ENCODE measurements at regions not wholly inside any gene's neighbourhood (a gene's known extent, or its start where the extent isn't known, plus 50 kb on each side); places are given as distances from the start of the nearest gene placed in this dataset.

DNA sequence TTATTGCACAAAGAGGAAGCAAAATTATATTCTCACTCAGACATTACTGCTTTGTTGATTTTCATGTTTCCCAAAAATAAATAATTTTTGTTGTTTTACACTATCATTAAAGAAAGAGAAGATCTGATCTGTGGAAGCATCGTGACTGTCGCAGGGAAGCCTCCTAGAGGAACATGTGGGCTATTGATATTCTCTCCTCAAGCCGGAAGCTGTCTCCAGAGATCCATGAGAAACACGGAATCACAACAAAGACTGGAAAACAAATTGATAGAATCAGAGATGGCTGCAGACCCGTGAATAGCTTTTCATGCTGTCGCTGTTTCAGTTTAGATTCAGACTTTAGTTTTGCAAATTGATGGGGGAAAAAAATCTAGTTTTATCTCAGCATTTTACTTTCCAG lies 235.2 kb upstream of the TMPO start:
- no peak overlapping the region for H3K9ac ChIP-seq (ENCODE audit: control insufficient read depth, insufficient read depth, low read length)
- no peaks in the 10 kb centered on the region for H4K20me1 ChIP-seq (ENCODE audit: control insufficient read depth, insufficient read depth)
- CTCF ChIA-PET: interaction anchor here (0.9 to 1.4 kb wide), 4 partner anchors 17 to 57 kb away, joined by 3 to 4 read pairs (median 3); no protein-coding TSS in a partner anchor
- no peak overlapping the region for H3K27ac ChIP-seq (ENCODE audit: control insufficient read depth, insufficient read depth)
- DNase-seq (ENCODE audit: low read depth, low spot score) (no peak), ATAC-seq (no peak), FAIRE-seq (no peak)
- no peaks in the 10 kb centered on the region for H3K36me3 ChIP-seq (ENCODE audit: control insufficient read depth in 2 of 2, insufficient read depth in 2 of 2, low read length in 1 of 2)
- 54% methylated on average over 6 of the region's 6 CpGs for WGBS (ENCODE audit: insufficient coverage, insufficient replicate concordance, low lambda C conversion rate, missing lambda C conversion rate)
- intact Hi-C loops (cut with micrococcal nuclease; ENCODE audit: unreplicated experiment): no loop called here
- TF ChIP-seq, protein P1, sequence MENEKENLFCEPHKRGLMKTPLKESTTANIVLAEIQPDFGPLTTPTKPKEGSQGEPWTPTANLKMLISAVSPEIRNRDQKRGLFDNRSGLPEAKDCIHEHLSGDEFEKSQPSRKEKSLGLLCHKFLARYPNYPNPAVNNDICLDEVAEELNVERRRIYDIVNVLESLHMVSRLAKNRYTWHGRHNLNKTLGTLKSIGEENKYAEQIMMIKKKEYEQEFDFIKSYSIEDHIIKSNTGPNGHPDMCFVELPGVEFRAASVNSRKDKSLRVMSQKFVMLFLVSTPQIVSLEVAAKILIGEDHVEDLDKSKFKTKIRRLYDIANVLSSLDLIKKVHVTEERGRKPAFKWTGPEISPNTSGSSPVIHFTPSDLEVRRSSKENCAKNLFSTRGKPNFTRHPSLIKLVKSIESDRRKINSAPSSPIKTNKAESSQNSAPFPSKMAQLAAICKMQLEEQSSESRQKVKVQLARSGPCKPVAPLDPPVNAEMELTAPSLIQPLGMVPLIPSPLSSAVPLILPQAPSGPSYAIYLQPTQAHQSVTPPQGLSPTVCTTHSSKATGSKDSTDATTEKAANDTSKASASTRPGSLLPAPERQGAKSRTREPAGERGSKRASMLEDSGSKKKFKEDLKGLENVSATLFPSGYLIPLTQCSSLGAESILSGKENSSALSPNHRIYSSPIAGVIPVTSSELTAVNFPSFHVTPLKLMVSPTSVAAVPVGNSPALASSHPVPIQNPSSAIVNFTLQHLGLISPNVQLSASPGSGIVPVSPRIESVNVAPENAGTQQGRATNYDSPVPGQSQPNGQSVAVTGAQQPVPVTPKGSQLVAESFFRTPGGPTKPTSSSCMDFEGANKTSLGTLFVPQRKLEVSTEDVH (IDR thresholded peaks at IDR 0.05; ENCODE audit: low read depth, partially characterized antibody): no peak
- no peak for TF ChIP-seq RFX5 (IDR thresholded peaks at IDR 0.05; ENCODE audit: low read depth, low read length)
- TF ChIP-seq ZNF24 (IDR thresholded peaks at IDR 0.05): no peak
- no peak for TF ChIP-seq SMC3 (IDR thresholded peaks at IDR 0.05; ENCODE audit: borderline replicate concordance, low read length)
- H3K79me2 ChIP-seq (ENCODE audit: control insufficient read depth, insufficient read depth, low read length): no peaks in the 10 kb centered on the region
- peaks cover 5% of the 10 kb centered on the region for H3K4me1 ChIP-seq (ENCODE audit: control insufficient read depth, insufficient read depth, low read length)
- BruUV-seq (replicated peaks): no TSS peak
- H3K4me2 ChIP-seq (ENCODE audit: control insufficient read depth, insufficient read depth): no peak overlapping the region
- RAD21 ChIA-PET (ENCODE audit: unreplicated experiment): interaction anchor here (1.0 kb wide), 1 partner anchor 55 kb away, joined by 3 read pairs; no protein-coding TSS in a partner anchor
- no peak overlapping the region for H2AFZ ChIP-seq (ENCODE audit: control insufficient read depth, low read depth, low read length)
- no peaks in the 10 kb centered on the region for H3K9me3 ChIP-seq (replicated peaks; ENCODE audit: control insufficient read depth, insufficient read depth, low read length)
- no peaks in the 10 kb centered on the region for H3K27me3 ChIP-seq (replicated peaks in 1 of 2; ENCODE audit: control insufficient read depth in 2 of 2, insufficient read depth in 2 of 2, low read length in 1 of 2)
- POLR2A ChIA-PET: interaction anchor here (1.1 to 1.8 kb wide), 2 partner anchors 12 kb away, joined by 3 to 5 read pairs; no protein-coding TSS in a partner anchor
- SMC1A ChIA-PET (ENCODE audit: uncharacterized antibody, unreplicated experiment): interaction anchor here (0.7 to 2.3 kb wide), 14 partner anchors 12 to 1287 kb away, joined by 3 to 10 read pairs (median 4); no protein-coding TSS in a partner anchor
- H3K4me3 ChIP-seq: no peak overlapping the region
- in situ Hi-C loops (cut with MboI): no loop called here
